Activated CD4-positive, alpha-beta memory T cell treated with anti-CD3 and anti-CD28 coated beads, Interleukin-2, amount 10 ng/mL, durations not matched to agents 7 days and 5 days (primary cell): ENCODE measurements at regions not wholly inside any gene's neighbourhood (a gene's known extent, or its start where the extent isn't known, plus 50 kb on each side); places are given as distances from the start of the nearest gene placed in this dataset.

Source experiments
- CTCF ChIA-PET: fragments of 350-600 bp; sonication (Branson Sonifier 250); formaldehyde crosslinking; loops from one replicate; lab custom pipeline; 2021; ENCODE audit warnings: antibody characterized with exemption, inconsistent platforms; lab: Charles Lee
- POLR2A ChIA-PET: fragments of 350-600 bp; sonication (Branson Sonifier 250); formaldehyde crosslinking; loops from one replicate; lab custom pipeline; 2021; ENCODE audit warnings: antibody characterized with exemption; lab: Charles Lee
- DNase-seq: peaks from one replicate; pipeline ENCODE4 v3.0.0-alpha.2; 2020
- H3K27ac Mint-ChIP-seq: one replicate; pipeline ENCODE4 v1.8.0; 2021; ENCODE audit warnings: mild to moderate bottlenecking, mixed read lengths
- H3K27me3 Mint-ChIP-seq: one replicate; pipeline ENCODE4 v1.8.0; 2021; ENCODE audit warnings: mixed read lengths
- H3K36me3 Mint-ChIP-seq: one replicate; pipeline ENCODE4 v1.8.0; 2021; ENCODE audit warnings: low read depth, mixed read lengths
- H3K4me1 Mint-ChIP-seq: one replicate; pipeline ENCODE4 v1.8.0; 2021; ENCODE audit warnings: mixed read lengths
- H3K4me3 Mint-ChIP-seq: one replicate; pipeline ENCODE4 v1.8.0; 2021; ENCODE audit warnings: mild to moderate bottlenecking, mixed read lengths
- H3K9me3 Mint-ChIP-seq: one replicate; pipeline ENCODE4 v1.8.0; 2021; ENCODE audit warnings: mixed read lengths

- ChIA-PET POLR2A (no interaction called here), CTCF (no interaction called here)
- H3K36me3 Mint-ChIP-seq, result no peaks in the 10 kb centered on the region
- no peak overlapping the region for H3K4me3 Mint-ChIP-seq
- H3K4me1 Mint-ChIP-seq, result no peaks in the 10 kb centered on the region
- DNase-seq, result no peak
- H3K9me3 Mint-ChIP-seq, result no peaks in the 10 kb centered on the region
- H3K27me3 Mint-ChIP-seq, result no peaks in the 10 kb centered on the region
- H3K27ac Mint-ChIP-seq, result no peak overlapping the region
Observed at GRCh38 chr4:163762741-163763140, 268.3 kb downstream of the TMA16 start.

- ChIA-PET POLR2A (no interaction called here), CTCF (no interaction called here)
- Mint-ChIP-seq H3K4me1 (no peaks in the 10 kb centered on the region), H3K27me3 (no peaks in the 10 kb centered on the region), H3K4me3 (no peak overlapping the region), H3K27ac (no peak overlapping the region), H3K9me3 (no peaks in the 10 kb centered on the region), H3K36me3 (no peaks in the 10 kb centered on the region)
- DNase-seq, result no peak
Observed at GRCh38 chr4:163764569-163764968, 270.1 kb downstream of the TMA16 start.

- no peak for DNase-seq
- POLR2A ChIA-PET, result no interaction called here
- Mint-ChIP-seq H3K27ac (no peak overlapping the region), H3K27me3 (no peaks in the 10 kb centered on the region), H3K4me1 (no peaks in the 10 kb centered on the region), H3K4me3 (no peak overlapping the region), H3K9me3 (no peaks in the 10 kb centered on the region), H3K36me3 (no peaks in the 10 kb centered on the region)
- CTCF ChIA-PET, result no interaction called here
Observed at GRCh38 chr4:163768014-163768413, 273.5 kb downstream of the TMA16 start.

GRCh38 chr4:163772238-163772637, 277.7 kb downstream of the TMA16 start:
- Mint-ChIP-seq H3K4me3 (no peak overlapping the region), H3K36me3 (no peaks in the 10 kb centered on the region), H3K27me3 (no peaks in the 10 kb centered on the region), H3K4me1 (no peaks in the 10 kb centered on the region), H3K9me3 (no peaks in the 10 kb centered on the region), H3K27ac (no peak overlapping the region)
- DNase-seq, result no peak
- ChIA-PET POLR2A (no interaction called here), CTCF (no interaction called here)

GRCh38 chr4:163773940-163774339, 279.4 kb downstream of the TMA16 start:
- ChIA-PET POLR2A (no interaction called here), CTCF (no interaction called here)
- H3K9me3 Mint-ChIP-seq, result no peaks in the 10 kb centered on the region
- no peaks in the 10 kb centered on the region for H3K27me3 Mint-ChIP-seq
- H3K36me3 Mint-ChIP-seq, result no peaks in the 10 kb centered on the region
- H3K27ac Mint-ChIP-seq, result no peak overlapping the region
- DNase-seq, result no peak
- no peaks in the 10 kb centered on the region for H3K4me1 Mint-ChIP-seq
- H3K4me3 Mint-ChIP-seq, result no peak overlapping the region

GRCh38 chr4:163776957-163777356, 282.5 kb downstream of the TMA16 start:
- H3K27ac Mint-ChIP-seq, result no peak overlapping the region
- no peak for DNase-seq
- no peaks in the 10 kb centered on the region for H3K9me3 Mint-ChIP-seq
- CTCF ChIA-PET, result no interaction called here
- no peaks in the 10 kb centered on the region for H3K36me3 Mint-ChIP-seq
- H3K4me1 Mint-ChIP-seq, result no peaks in the 10 kb centered on the region
- H3K4me3 Mint-ChIP-seq, result no peak overlapping the region
- no peaks in the 10 kb centered on the region for H3K27me3 Mint-ChIP-seq
- POLR2A ChIA-PET, result no interaction called here

GRCh38 chr4:163781726-163782125, 287.2 kb downstream of the TMA16 start:
- Mint-ChIP-seq H3K4me3 (no peak overlapping the region), H3K4me1 (no peaks in the 10 kb centered on the region), H3K9me3 (no peaks in the 10 kb centered on the region), H3K27me3 (no peaks in the 10 kb centered on the region), H3K36me3 (no peaks in the 10 kb centered on the region), H3K27ac (no peak overlapping the region)
- DNase-seq, result no peak
- ChIA-PET POLR2A (no interaction called here), CTCF (interaction anchor here (0.6 kb wide), 1 partner anchor 26 kb away, joined by 3 read pairs; no protein-coding TSS in a partner anchor)

GRCh38 chr4:163790231-163790630, 295.7 kb downstream of the TMA16 start:
- CTCF ChIA-PET, result no interaction called here
- no peaks in the 10 kb centered on the region for H3K27me3 Mint-ChIP-seq
- H3K27ac Mint-ChIP-seq, result no peak overlapping the region
- H3K4me3 Mint-ChIP-seq, result no peak overlapping the region
- POLR2A ChIA-PET, result no interaction called here
- no peaks in the 10 kb centered on the region for H3K9me3 Mint-ChIP-seq
- no peaks in the 10 kb centered on the region for H3K36me3 Mint-ChIP-seq
- H3K4me1 Mint-ChIP-seq, result no peaks in the 10 kb centered on the region
- DNase-seq, result no peak

GRCh38 chr4:163795885-163796284, 301.4 kb downstream of the TMA16 start:
- Mint-ChIP-seq H3K36me3 (no peaks in the 10 kb centered on the region), H3K27ac (no peak overlapping the region), H3K4me1 (no peaks in the 10 kb centered on the region), H3K9me3 (no peaks in the 10 kb centered on the region), H3K27me3 (no peaks in the 10 kb centered on the region), H3K4me3 (no peak overlapping the region)
- no peak for DNase-seq
- CTCF ChIA-PET, result interaction anchor here (0.7 kb wide), 1 partner anchor 461 kb away, joined by 3 read pairs; no protein-coding TSS in a partner anchor
- POLR2A ChIA-PET, result no interaction called here

- Mint-ChIP-seq H3K27me3 (no peaks in the 10 kb centered on the region), H3K4me1 (no peaks in the 10 kb centered on the region), H3K9me3 (no peaks in the 10 kb centered on the region), H3K4me3 (no peak overlapping the region), H3K27ac (no peak overlapping the region), H3K36me3 (no peaks in the 10 kb centered on the region)
- DNase-seq, result no peak
- ChIA-PET CTCF (no interaction called here), POLR2A (no interaction called here)
Observed at GRCh38 chr4:163804001-163804400, 309.5 kb downstream of the TMA16 start.

- Mint-ChIP-seq H3K9me3 (no peaks in the 10 kb centered on the region), H3K27me3 (no peaks in the 10 kb centered on the region), H3K36me3 (no peaks in the 10 kb centered on the region), H3K4me1 (no peaks in the 10 kb centered on the region), H3K4me3 (no peak overlapping the region), H3K27ac (no peak overlapping the region)
- CTCF ChIA-PET, result no interaction called here
- no peak for DNase-seq
- POLR2A ChIA-PET, result no interaction called here
Observed at GRCh38 chr4:163806653-163807052, 312.2 kb downstream of the TMA16 start.

GRCh38 chr4:163808011-163808410, 313.5 kb downstream of the TMA16 start:
- CTCF ChIA-PET, result no interaction called here
- H3K36me3 Mint-ChIP-seq, result no peaks in the 10 kb centered on the region
- no peaks in the 10 kb centered on the region for H3K27me3 Mint-ChIP-seq
- no peak for DNase-seq
- H3K4me3 Mint-ChIP-seq, result no peak overlapping the region
- H3K9me3 Mint-ChIP-seq, result no peaks in the 10 kb centered on the region
- H3K4me1 Mint-ChIP-seq, result no peaks in the 10 kb centered on the region
- POLR2A ChIA-PET, result no interaction called here
- no peak overlapping the region for H3K27ac Mint-ChIP-seq

GRCh38 chr4:163810755-163811154, 316.3 kb downstream of the TMA16 start:
- Mint-ChIP-seq H3K36me3 (no peaks in the 10 kb centered on the region), H3K27ac (no peak overlapping the region), H3K9me3 (no peaks in the 10 kb centered on the region), H3K4me3 (no peak overlapping the region), H3K27me3 (no peaks in the 10 kb centered on the region), H3K4me1 (no peaks in the 10 kb centered on the region)
- DNase-seq, result no peak
- ChIA-PET CTCF (no interaction called here), POLR2A (no interaction called here)

- Mint-ChIP-seq H3K4me3 (no peak overlapping the region), H3K4me1 (no peaks in the 10 kb centered on the region), H3K27me3 (no peaks in the 10 kb centered on the region), H3K27ac (no peak overlapping the region), H3K9me3 (no peaks in the 10 kb centered on the region), H3K36me3 (no peaks in the 10 kb centered on the region)
- ChIA-PET POLR2A (no interaction called here), CTCF (no interaction called here)
- DNase-seq, result no peak
Observed at GRCh38 chr4:163815776-163816175, 321.3 kb downstream of the TMA16 start.

GRCh38 chr4:163816494-163816893, 322.0 kb downstream of the TMA16 start:
- H3K27ac Mint-ChIP-seq, result no peak overlapping the region
- ChIA-PET POLR2A (no interaction called here), CTCF (no interaction called here)
- H3K4me1 Mint-ChIP-seq, result no peaks in the 10 kb centered on the region
- no peaks in the 10 kb centered on the region for H3K9me3 Mint-ChIP-seq
- no peaks in the 10 kb centered on the region for H3K36me3 Mint-ChIP-seq
- H3K4me3 Mint-ChIP-seq, result no peak overlapping the region
- DNase-seq, result no peak
- no peaks in the 10 kb centered on the region for H3K27me3 Mint-ChIP-seq
